SK-N-SH treated with all-trans-retinoic acid at 6 μM for 48 hours (cell line): ENCODE measurements at regions not wholly inside any gene's neighbourhood (a gene's known extent, or its start where the extent isn't known, plus 50 kb on each side); places are given as distances from the start of the nearest gene placed in this dataset.

Source experiments
- ATAC-seq: fragments of 200-7000 bp; cut with Tn5 transposase; 3 replicates; pipeline ENCODE4 v1.9.1; 2020; ENCODE audit warnings: mild to moderate bottlenecking, moderate library complexity
- ARNTL ChIP-seq: fragments of 450-650 bp; formaldehyde crosslinking; IDR thresholded peaks from 2 replicates; pipeline ENCODE4 v1.5.0; 2020; ENCODE audit warnings: low read depth, mild to moderate bottlenecking, moderate library complexity, borderline replicate concordance
- BACH2 ChIP-seq: fragments of 250-450 bp; sonication (Bioruptor Pico); IDR thresholded peaks from 2 replicates; pipeline ENCODE4 v1.9.0; 2021; ENCODE audit warnings: mild to moderate bottlenecking, borderline replicate concordance
- CREB5 ChIP-seq: fragments of 250-450 bp; sonication (Bioruptor Pico); IDR thresholded peaks from 2 replicates; pipeline ENCODE4 v1.5.1; 2020; ENCODE audit warnings: low read depth, mild to moderate bottlenecking, moderate library complexity
- CSDC2 ChIP-seq: fragments of 250-450 bp; sonication (Bioruptor Pico); IDR thresholded peaks from 2 replicates; pipeline ENCODE4 v1.5.0; 2020; ENCODE audit warnings: mild to moderate bottlenecking, moderate library complexity
- CSRNP3 ChIP-seq: fragments of 250-450 bp; sonication (Bioruptor Pico); IDR thresholded peaks from 2 replicates; pipeline ENCODE4 v1.5.1; 2021; ENCODE audit warnings: mild to moderate bottlenecking, moderate library complexity
- ESRRG ChIP-seq: fragments of 250-450 bp; sonication (Bioruptor Pico); IDR thresholded peaks from 2 replicates; pipeline ENCODE4 v1.6.1; 2021; ENCODE audit warnings: mild to moderate bottlenecking
- GLIS3 ChIP-seq: fragments of 250-450 bp; sonication (Bioruptor Pico); IDR thresholded peaks from 2 replicates; pipeline ENCODE4 v1.5.0; 2020; ENCODE audit warnings: mild to moderate bottlenecking, moderate library complexity
- ISL1 ChIP-seq: fragments of 250-450 bp; sonication (Bioruptor Pico); IDR thresholded peaks from 2 replicates; pipeline ENCODE4 v2.1.2; 2022; ENCODE audit warnings: mild to moderate bottlenecking, moderate library complexity
- OSR1 ChIP-seq: fragments of 250-450 bp; sonication (Bioruptor Pico); IDR thresholded peaks from 2 replicates; pipeline ENCODE4 v1.8.0; 2022; ENCODE audit warnings: moderate library complexity, mild to moderate bottlenecking, inconsistent platforms
- PATZ1 ChIP-seq: fragments of 250-450 bp; sonication (Bioruptor Pico); IDR thresholded peaks from 2 replicates; pipeline ENCODE4 v1.8.0; 2020; ENCODE audit warnings: mild to moderate bottlenecking, moderate library complexity, borderline replicate concordance
- PPARA ChIP-seq: fragments of 250-450 bp; sonication (Bioruptor Pico); IDR thresholded peaks from 2 replicates; pipeline ENCODE4 v1.5.0; 2020; ENCODE audit warnings: mild to moderate bottlenecking, borderline replicate concordance
- SNAI2 ChIP-seq: fragments of 250-450 bp; sonication (Bioruptor Pico); IDR thresholded peaks from 2 replicates; pipeline ENCODE4 v1.5.0; 2020; ENCODE audit warnings: mild to moderate bottlenecking, moderate library complexity
- TCF4 ChIP-seq: fragments of 250-450 bp; sonication (Bioruptor Pico); IDR thresholded peaks from 2 replicates; pipeline ENCODE4 v1.8.0; 2021; ENCODE audit warnings: mild to moderate bottlenecking, moderate library complexity, borderline replicate concordance
- TOX ChIP-seq: fragments of 250-450 bp; sonication (Bioruptor Pico); IDR thresholded peaks from 2 replicates; pipeline ENCODE4 v1.8.0; 2021; ENCODE audit warnings: mild to moderate bottlenecking, moderate library complexity, borderline replicate concordance
- TSHZ2 ChIP-seq: fragments of 250-450 bp; sonication (Bioruptor Pico); IDR thresholded peaks from 2 replicates; pipeline ENCODE4 v1.5.0; 2020; ENCODE audit warnings: mild to moderate bottlenecking, moderate library complexity
- ZC3H10 ChIP-seq: fragments of 250-450 bp; sonication (Bioruptor Pico); IDR thresholded peaks from 2 replicates; pipeline ENCODE4 v1.5.1; 2021; ENCODE audit warnings: mild to moderate bottlenecking, moderate library complexity
- ZFP3 ChIP-seq: fragments of 250-450 bp; sonication (Bioruptor Pico); IDR thresholded peaks from 2 replicates; pipeline ENCODE4 v1.5.0; 2020; ENCODE audit warnings: mild to moderate bottlenecking, moderate library complexity
- ZFP30 ChIP-seq: fragments of 450-650 bp; formaldehyde crosslinking; IDR thresholded peaks from 2 replicates; pipeline ENCODE4 v1.5.0; 2022; ENCODE audit warnings: mild to moderate bottlenecking, moderate library complexity
- ZNF565 ChIP-seq: fragments of 450-650 bp; formaldehyde crosslinking; conservative IDR thresholded peaks from 2 replicates; pipeline ENCODE4 v1.5.0; 2020; ENCODE audit warnings: low read depth, mild to moderate bottlenecking, moderate library complexity
- ZNF70 ChIP-seq: fragments of 450-650 bp; formaldehyde crosslinking; IDR thresholded peaks from 2 replicates; pipeline ENCODE4 v1.5.0; 2020; ENCODE audit warnings: mild to moderate bottlenecking, moderate library complexity
- ZNF8 ChIP-seq: fragments of 450-650 bp; formaldehyde crosslinking; IDR thresholded peaks from 2 replicates; pipeline ENCODE4 v1.5.0; 2020; ENCODE audit warnings: mild to moderate bottlenecking, moderate library complexity

- no peak for ATAC-seq
- TF ChIP-seq ZFP30 (CRISPR knock-in tag) (no peak), TCF4 (no peak)
Observed at GRCh38 chr1:234690872-234691271, 80.9 kb upstream of the IRF2BP2 start.

GRCh38 chr1:234689236-234689635 lies 79.3 kb upstream of the IRF2BP2 start:
- TF ChIP-seq ZNF565 (CRISPR knock-in tag), result no peak
- TF ChIP-seq OSR1 (CRISPR knock-in tag), result no peak
- TF ChIP-seq TOX (CRISPR knock-in tag), result no peak
- TF ChIP-seq ZC3H10 (CRISPR knock-in tag), result no peak
- no peak for TF ChIP-seq TSHZ2
- no peak for TF ChIP-seq SNAI2 (CRISPR knock-in tag)
- no peak for TF ChIP-seq ISL1 (CRISPR knock-in tag)
- no peak for TF ChIP-seq CREB5 (CRISPR knock-in tag)
- no peak for TF ChIP-seq ZFP3 (CRISPR knock-in tag)
- TF ChIP-seq ZFP30 (CRISPR knock-in tag), result no peak
- TF ChIP-seq TCF4, result no peak
- no peak for TF ChIP-seq BACH2 (CRISPR knock-in tag)
- TF ChIP-seq ZNF8 (CRISPR knock-in tag), result no peak
- TF ChIP-seq GLIS3, result no peak
- no peak for TF ChIP-seq ARNTL (CRISPR knock-in tag)
- no peak for TF ChIP-seq PPARA (CRISPR knock-in tag)
- no peak for TF ChIP-seq ESRRG (CRISPR knock-in tag)
- TF ChIP-seq CSDC2 (CRISPR knock-in tag), result no peak
- TF ChIP-seq ZNF70 (CRISPR knock-in tag), result no peak
- TF ChIP-seq, all 23 proteins: peak for 0
- ATAC-seq, result no peak

GRCh38 chr1:234687011-234687410 lies 77.0 kb upstream of the IRF2BP2 start:
- no peak for ATAC-seq
- no peak for TF ChIP-seq GLIS3
- no peak for TF ChIP-seq ZNF8 (CRISPR knock-in tag)
- no peak for TF ChIP-seq PATZ1
- no peak for TF ChIP-seq ZNF565 (CRISPR knock-in tag)
- no peak for TF ChIP-seq CSRNP3 (CRISPR knock-in tag)
- TF ChIP-seq CSDC2 (CRISPR knock-in tag), result no peak
- no peak for TF ChIP-seq ZC3H10 (CRISPR knock-in tag)
- TF ChIP-seq ISL1 (CRISPR knock-in tag), result no peak
- no peak for TF ChIP-seq BACH2 (CRISPR knock-in tag)
- no peak for TF ChIP-seq ARNTL (CRISPR knock-in tag)
- TF ChIP-seq ZFP30 (CRISPR knock-in tag), result no peak
- TF ChIP-seq OSR1 (CRISPR knock-in tag), result no peak

GRCh38 chr1:234686035-234686434 lies 76.1 kb upstream of the IRF2BP2 start:
- ATAC-seq, result no peak
- no peak for TF ChIP-seq BACH2 (CRISPR knock-in tag)
- no peak for TF ChIP-seq ZNF565 (CRISPR knock-in tag)
- no peak for TF ChIP-seq ZFP30 (CRISPR knock-in tag)
- TF ChIP-seq ZNF8 (CRISPR knock-in tag), result no peak
- TF ChIP-seq PATZ1, result no peak
- TF ChIP-seq ZNF70 (CRISPR knock-in tag), result no peak
- no peak for TF ChIP-seq SNAI2 (CRISPR knock-in tag)
- TF ChIP-seq CSRNP3 (CRISPR knock-in tag), result no peak
- TF ChIP-seq ESRRG (CRISPR knock-in tag), result no peak
- no peak for TF ChIP-seq TCF4
- no peak for TF ChIP-seq TSHZ2
- TF ChIP-seq ARNTL (CRISPR knock-in tag), result no peak
